ENCODE measurements at regions not wholly inside any gene's neighbourhood (a gene's known extent, or its start where the extent isn't known, plus 50 kb on each side); places are given as distances from the start of the nearest gene placed in this dataset.

DNA sequence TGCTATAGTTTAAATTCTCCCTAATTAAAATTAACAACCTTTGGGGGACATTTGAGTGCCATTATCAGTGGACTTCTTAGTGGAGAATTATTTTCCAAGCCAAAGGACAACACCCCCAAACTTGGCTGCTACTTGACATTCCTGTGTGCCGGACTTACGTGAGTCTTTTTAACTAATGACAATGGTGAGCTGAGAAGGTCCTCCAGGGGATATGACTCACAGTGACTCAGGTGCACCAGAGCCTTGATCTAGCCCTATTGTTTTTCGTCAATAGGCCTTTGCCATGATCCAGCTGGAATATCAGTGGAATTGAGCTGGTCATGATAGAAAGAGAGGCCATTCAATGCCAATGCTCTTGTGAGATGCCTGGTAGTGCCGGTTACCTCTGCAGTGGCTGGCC, 118.1 kb upstream of the CXCR4 start:
- H4K20me1 ChIP-seq (ENCODE audit: control insufficient read depth, insufficient read depth): no peaks in the 10 kb centered on the region
- H3K27ac ChIP-seq (ENCODE audit: control insufficient read depth, insufficient read depth): no peak overlapping the region
- in situ Hi-C loops (cut with MboI): no loop called here
- no peak for ATAC-seq
- no peak overlapping the region for H3K9ac ChIP-seq (ENCODE audit: control insufficient read depth, insufficient read depth, low read length)
- H3K9me3 ChIP-seq (replicated peaks; ENCODE audit: control insufficient read depth, insufficient read depth, low read length): no peaks in the 10 kb centered on the region
- no TSS peak for BruUV-seq (replicated peaks)
- no peak for DNase-seq (ENCODE audit: low read depth, low spot score)
- FAIRE-seq: no peak
- ChIA-PET CTCF (interaction anchor here (1.2 to 2.9 kb wide), 2 partner anchors 11 to 23 kb away, joined by 3 to 12 read pairs; no protein-coding TSS in a partner anchor), SMC1A (ENCODE audit: uncharacterized antibody, unreplicated experiment) (interaction anchor here (4.5 to 8.9 kb wide), 7 partner anchors 12 to 91 kb away, joined by 28 to 105 read pairs (median 64); no protein-coding TSS in a partner anchor), POLR2A (interaction anchor here (0.6 to 4.9 kb wide), 6 partner anchors 10 to 307 kb away, joined by 3 to 46 read pairs (median 13); no protein-coding TSS in a partner anchor), RAD21 (ENCODE audit: unreplicated experiment) (interaction anchor here (0.9 to 4.9 kb wide), 5 partner anchors 12 to 102 kb away, joined by 3 to 58 read pairs (median 24); no protein-coding TSS in a partner anchor)
- H3K4me1 ChIP-seq (ENCODE audit: control insufficient read depth, insufficient read depth, low read length): peaks cover 18% of the 10 kb centered on the region
- H3K27me3 ChIP-seq (replicated peaks in 1 of 2; ENCODE audit: control insufficient read depth in 2 of 2, insufficient read depth in 2 of 2, low read length in 1 of 2): no peaks in the 10 kb centered on the region; a peak in 1 of 4 replicates
- 64% methylated on average over 4 of the region's 4 CpGs for WGBS (ENCODE audit: insufficient coverage, insufficient replicate concordance, low lambda C conversion rate, missing lambda C conversion rate)
- no peak overlapping the region for H3K4me3 ChIP-seq
- intact Hi-C loops (cut with micrococcal nuclease; ENCODE audit: unreplicated experiment): loop anchor here (5.0 kb wide), 2 partner anchors 91 to 104 kb away; no protein-coding TSS in a partner anchor
- H3K79me2 ChIP-seq (ENCODE audit: control insufficient read depth, insufficient read depth, low read length): no peaks in the 10 kb centered on the region
- no peak overlapping the region for H2AFZ ChIP-seq (ENCODE audit: control insufficient read depth, low read depth, low read length)
- H3K36me3 ChIP-seq (ENCODE audit: control insufficient read depth in 2 of 2, insufficient read depth in 2 of 2, low read length in 1 of 2): no peaks in the 10 kb centered on the region
- no peak overlapping the region for H3K4me2 ChIP-seq (ENCODE audit: control insufficient read depth, insufficient read depth)
- TF ChIP-seq, protein P1, sequence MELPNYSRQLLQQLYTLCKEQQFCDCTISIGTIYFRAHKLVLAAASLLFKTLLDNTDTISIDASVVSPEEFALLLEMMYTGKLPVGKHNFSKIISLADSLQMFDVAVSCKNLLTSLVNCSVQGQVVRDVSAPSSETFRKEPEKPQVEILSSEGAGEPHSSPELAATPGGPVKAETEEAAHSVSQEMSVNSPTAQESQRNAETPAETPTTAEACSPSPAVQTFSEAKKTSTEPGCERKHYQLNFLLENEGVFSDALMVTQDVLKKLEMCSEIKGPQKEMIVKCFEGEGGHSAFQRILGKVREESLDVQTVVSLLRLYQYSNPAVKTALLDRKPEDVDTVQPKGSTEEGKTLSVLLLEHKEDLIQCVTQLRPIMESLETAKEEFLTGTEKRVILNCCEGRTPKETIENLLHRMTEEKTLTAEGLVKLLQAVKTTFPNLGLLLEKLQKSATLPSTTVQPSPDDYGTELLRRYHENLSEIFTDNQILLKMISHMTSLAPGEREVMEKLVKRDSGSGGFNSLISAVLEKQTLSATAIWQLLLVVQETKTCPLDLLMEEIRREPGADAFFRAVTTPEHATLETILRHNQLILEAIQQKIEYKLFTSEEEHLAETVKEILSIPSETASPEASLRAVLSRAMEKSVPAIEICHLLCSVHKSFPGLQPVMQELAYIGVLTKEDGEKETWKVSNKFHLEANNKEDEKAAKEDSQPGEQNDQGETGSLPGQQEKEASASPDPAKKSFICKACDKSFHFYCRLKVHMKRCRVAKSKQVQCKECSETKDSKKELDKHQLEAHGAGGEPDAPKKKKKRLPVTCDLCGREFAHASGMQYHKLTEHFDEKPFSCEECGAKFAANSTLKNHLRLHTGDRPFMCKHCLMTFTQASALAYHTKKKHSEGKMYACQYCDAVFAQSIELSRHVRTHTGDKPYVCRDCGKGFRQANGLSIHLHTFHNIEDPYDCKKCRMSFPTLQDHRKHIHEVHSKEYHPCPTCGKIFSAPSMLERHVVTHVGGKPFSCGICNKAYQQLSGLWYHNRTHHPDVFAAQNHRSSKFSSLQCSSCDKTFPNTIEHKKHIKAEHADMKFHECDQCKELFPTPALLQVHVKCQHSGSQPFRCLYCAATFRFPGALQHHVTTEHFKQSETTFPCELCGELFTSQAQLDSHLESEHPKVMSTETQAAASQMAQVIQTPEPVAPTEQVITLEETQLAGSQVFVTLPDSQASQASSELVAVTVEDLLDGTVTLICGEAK (IDR thresholded peaks at IDR 0.05; ENCODE audit: borderline replicate concordance): no peak
- TF ChIP-seq SMC3 (IDR thresholded peaks at IDR 0.05; ENCODE audit: borderline replicate concordance, low read length) (no peak), PAX5 (IDR thresholded peaks at IDR 0.05; ENCODE audit: borderline replicate concordance, low read depth, low read length) (no peak), GABPA (IDR thresholded peaks at IDR 0.05; ENCODE audit: low read depth) (no peak), ZNF687 (IDR thresholded peaks at IDR 0.05) (no peak), POLR2AphosphoS5 (IDR thresholded peaks at IDR 0.05; ENCODE audit: low read length) (no peak)
- TF ChIP-seq, protein P2, sequence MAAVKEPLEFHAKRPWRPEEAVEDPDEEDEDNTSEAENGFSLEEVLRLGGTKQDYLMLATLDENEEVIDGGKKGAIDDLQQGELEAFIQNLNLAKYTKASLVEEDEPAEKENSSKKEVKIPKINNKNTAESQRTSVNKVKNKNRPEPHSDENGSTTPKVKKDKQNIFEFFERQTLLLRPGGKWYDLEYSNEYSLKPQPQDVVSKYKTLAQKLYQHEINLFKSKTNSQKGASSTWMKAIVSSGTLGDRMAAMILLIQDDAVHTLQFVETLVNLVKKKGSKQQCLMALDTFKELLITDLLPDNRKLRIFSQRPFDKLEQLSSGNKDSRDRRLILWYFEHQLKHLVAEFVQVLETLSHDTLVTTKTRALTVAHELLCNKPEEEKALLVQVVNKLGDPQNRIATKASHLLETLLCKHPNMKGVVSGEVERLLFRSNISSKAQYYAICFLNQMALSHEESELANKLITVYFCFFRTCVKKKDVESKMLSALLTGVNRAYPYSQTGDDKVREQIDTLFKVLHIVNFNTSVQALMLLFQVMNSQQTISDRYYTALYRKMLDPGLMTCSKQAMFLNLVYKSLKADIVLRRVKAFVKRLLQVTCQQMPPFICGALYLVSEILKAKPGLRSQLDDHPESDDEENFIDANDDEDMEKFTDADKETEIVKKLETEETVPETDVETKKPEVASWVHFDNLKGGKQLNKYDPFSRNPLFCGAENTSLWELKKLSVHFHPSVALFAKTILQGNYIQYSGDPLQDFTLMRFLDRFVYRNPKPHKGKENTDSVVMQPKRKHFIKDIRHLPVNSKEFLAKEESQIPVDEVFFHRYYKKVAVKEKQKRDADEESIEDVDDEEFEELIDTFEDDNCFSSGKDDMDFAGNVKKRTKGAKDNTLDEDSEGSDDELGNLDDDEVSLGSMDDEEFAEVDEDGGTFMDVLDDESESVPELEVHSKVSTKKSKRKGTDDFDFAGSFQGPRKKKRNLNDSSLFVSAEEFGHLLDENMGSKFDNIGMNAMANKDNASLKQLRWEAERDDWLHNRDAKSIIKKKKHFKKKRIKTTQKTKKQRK (IDR thresholded peaks at IDR 0.05; ENCODE audit: low read depth, low read length): no peak
- TF ChIP-seq, protein P3, sequence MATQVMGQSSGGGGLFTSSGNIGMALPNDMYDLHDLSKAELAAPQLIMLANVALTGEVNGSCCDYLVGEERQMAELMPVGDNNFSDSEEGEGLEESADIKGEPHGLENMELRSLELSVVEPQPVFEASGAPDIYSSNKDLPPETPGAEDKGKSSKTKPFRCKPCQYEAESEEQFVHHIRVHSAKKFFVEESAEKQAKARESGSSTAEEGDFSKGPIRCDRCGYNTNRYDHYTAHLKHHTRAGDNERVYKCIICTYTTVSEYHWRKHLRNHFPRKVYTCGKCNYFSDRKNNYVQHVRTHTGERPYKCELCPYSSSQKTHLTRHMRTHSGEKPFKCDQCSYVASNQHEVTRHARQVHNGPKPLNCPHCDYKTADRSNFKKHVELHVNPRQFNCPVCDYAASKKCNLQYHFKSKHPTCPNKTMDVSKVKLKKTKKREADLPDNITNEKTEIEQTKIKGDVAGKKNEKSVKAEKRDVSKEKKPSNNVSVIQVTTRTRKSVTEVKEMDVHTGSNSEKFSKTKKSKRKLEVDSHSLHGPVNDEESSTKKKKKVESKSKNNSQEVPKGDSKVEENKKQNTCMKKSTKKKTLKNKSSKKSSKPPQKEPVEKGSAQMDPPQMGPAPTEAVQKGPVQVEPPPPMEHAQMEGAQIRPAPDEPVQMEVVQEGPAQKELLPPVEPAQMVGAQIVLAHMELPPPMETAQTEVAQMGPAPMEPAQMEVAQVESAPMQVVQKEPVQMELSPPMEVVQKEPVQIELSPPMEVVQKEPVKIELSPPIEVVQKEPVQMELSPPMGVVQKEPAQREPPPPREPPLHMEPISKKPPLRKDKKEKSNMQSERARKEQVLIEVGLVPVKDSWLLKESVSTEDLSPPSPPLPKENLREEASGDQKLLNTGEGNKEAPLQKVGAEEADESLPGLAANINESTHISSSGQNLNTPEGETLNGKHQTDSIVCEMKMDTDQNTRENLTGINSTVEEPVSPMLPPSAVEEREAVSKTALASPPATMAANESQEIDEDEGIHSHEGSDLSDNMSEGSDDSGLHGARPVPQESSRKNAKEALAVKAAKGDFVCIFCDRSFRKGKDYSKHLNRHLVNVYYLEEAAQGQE (IDR thresholded peaks at IDR 0.05; ENCODE audit: low read depth, low read length): no peak

Measured in GM12878 (cell line).